DOHH2 (cell line): ENCODE measurements at regions not wholly inside any gene's neighbourhood (a gene's known extent, or its start where the extent isn't known, plus 50 kb on each side); places are given as distances from the start of the nearest gene placed in this dataset.

ENCODE experiments used
- H3F3A ChIP-seq: fragments of 200-600 bp; sonication (generic), shearing (Covaris generic); 2 replicates; pipeline ENCODE4 v1.6.0; 2016; ENCODE audit warnings: antibody characterized with exemption, mild to moderate bottlenecking; ENCODE audit not compliant: control insufficient read depth, insufficient read depth
- H3K27ac ChIP-seq: fragments of 200-600 bp; sonication (generic); 2 replicates; pipeline ENCODE4 v1.5.1; 2014; ENCODE audit warnings: low read depth, mild to moderate bottlenecking, low read length, moderate library complexity
- H3K27me3 ChIP-seq: fragments of 200-600 bp; sonication (generic); 2 replicates; pipeline ENCODE4 v1.6.1; 2014; ENCODE audit warnings: mild to moderate bottlenecking, low read length, mixed read lengths; ENCODE audit not compliant: control insufficient read depth
- H3K36me3 ChIP-seq: fragments of 200-600 bp; sonication (generic); 2 replicates; pipeline ENCODE4 v1.6.1; 2014; ENCODE audit warnings: mild to moderate bottlenecking, low read length, moderate library complexity, mixed read lengths; ENCODE audit not compliant: control insufficient read depth
- H3K4me1 ChIP-seq: fragments of 200-600 bp; sonication (generic); 2 replicates; pipeline ENCODE4 v1.6.1; 2014; ENCODE audit warnings: mild to moderate bottlenecking, low read length, mixed read lengths; ENCODE audit not compliant: control insufficient read depth
- H3K4me2 ChIP-seq: fragments of 200-600 bp; sonication (generic); 2 replicates; pipeline ENCODE4 v1.6.0; 2014; ENCODE audit warnings: mild to moderate bottlenecking, low read length, moderate library complexity
- H3K4me3 ChIP-seq: fragments of 200-600 bp; sonication (generic); 2 replicates; pipeline ENCODE4 v1.5.1; 2014; ENCODE audit warnings: mild to moderate bottlenecking, low read length, mixed read lengths
- H3K79me2 ChIP-seq: fragments of 200-600 bp; sonication (generic); 2 replicates; pipeline ENCODE4 v1.6.1; 2014; ENCODE audit warnings: mild to moderate bottlenecking, low read length, mixed read lengths; ENCODE audit not compliant: control insufficient read depth
- H3K9me2 ChIP-seq: fragments of 200-600 bp; sonication (generic); replicated peaks from 2 replicates; pipeline ENCODE4 v1.6.1; 2014; ENCODE audit warnings: mild to moderate bottlenecking, low read length, mixed read lengths; ENCODE audit not compliant: control insufficient read depth
- H3K9me3 ChIP-seq: fragments of 200-600 bp; sonication (generic); 2 replicates; pipeline ENCODE4 v1.6.1; 2014; ENCODE audit warnings: antibody characterized with exemption, low read length, mixed read lengths; ENCODE audit not compliant: control insufficient read depth, insufficient read depth
- H4K20me1 ChIP-seq: fragments of 200-600 bp; sonication (generic); 2 replicates; pipeline ENCODE4 v1.6.0; 2014; ENCODE audit warnings: low read depth, mild to moderate bottlenecking, antibody characterized with exemption, low read length, moderate library complexity; ENCODE audit not compliant: control insufficient read depth, insufficient read depth
- CTCF ChIP-seq: fragments of 200-600 bp; sonication (generic); IDR thresholded peaks from one replicate; pipeline ENCODE4 v1.5.1; 2014; ENCODE audit warnings: antibody characterized with exemption, mild to moderate bottlenecking, low read depth, low read length; ENCODE audit not compliant: poor library complexity, severe bottlenecking
- EZH2phosphoT487 ChIP-seq: fragments of 200-600 bp; sonication (generic); IDR thresholded peaks from 2 replicates; pipeline ENCODE4 v1.6.1; 2017; ENCODE audit warnings: borderline replicate concordance, mild to moderate bottlenecking, antibody characterized with exemption, low read length, moderate library complexity, mixed read lengths

- Histone ChIP-seq H3K36me3 (no peaks in the 10 kb centered on the region), H3K9me2 (no peaks in the 10 kb centered on the region), H3K4me1 (no peaks in the 10 kb centered on the region), H3K27ac (no peak overlapping the region), H3K4me3 (no peak overlapping the region), H3K4me2 (no peak overlapping the region), H3F3A (no peaks in the 10 kb centered on the region), H4K20me1 (no peaks in the 10 kb centered on the region), H3K9me3 (no peaks in the 10 kb centered on the region), H3K27me3 (no peaks in the 10 kb centered on the region), H3K79me2 (no peaks in the 10 kb centered on the region)
- TF ChIP-seq CTCF (no peak), EZH2phosphoT487 (no peak)
Observed at GRCh38 chr2:117118994-117119393, 695.5 kb upstream of the DDX18 start.

- Histone ChIP-seq H3K27me3 (no peaks in the 10 kb centered on the region), H3K9me3 (no peaks in the 10 kb centered on the region; the same call in 1 of the 2 replicates), H3K4me1 (no peaks in the 10 kb centered on the region), H3K9me2 (no peaks in the 10 kb centered on the region), H4K20me1 (no peaks in the 10 kb centered on the region), H3K4me3 (no peak overlapping the region), H3K4me2 (no peak overlapping the region), H3K79me2 (no peaks in the 10 kb centered on the region), H3K27ac (no peak overlapping the region), H3F3A (no peaks in the 10 kb centered on the region), H3K36me3 (no peaks in the 10 kb centered on the region)
- TF ChIP-seq CTCF (no peak), EZH2phosphoT487 (no peak)
Observed at GRCh38 chr2:117123362-117123761, 691.1 kb upstream of the DDX18 start.

- no peaks in the 10 kb centered on the region for H3K36me3 ChIP-seq
- H3K79me2 ChIP-seq, result no peaks in the 10 kb centered on the region
- no peaks in the 10 kb centered on the region for H3K27me3 ChIP-seq
- no peaks in the 10 kb centered on the region for H4K20me1 ChIP-seq
- no peak overlapping the region for H3K4me2 ChIP-seq
- no peaks in the 10 kb centered on the region for H3K4me1 ChIP-seq
- no peaks in the 10 kb centered on the region; the same call in 1 of the 2 replicates for H3K9me3 ChIP-seq
- no peak for TF ChIP-seq EZH2phosphoT487
- TF ChIP-seq CTCF, result no peak
- no peak overlapping the region for H3K27ac ChIP-seq
- H3F3A ChIP-seq, result no peaks in the 10 kb centered on the region
- no peak overlapping the region for H3K4me3 ChIP-seq
- no peaks in the 10 kb centered on the region for H3K9me2 ChIP-seq
Observed at GRCh38 chr2:117126656-117127055, 687.8 kb upstream of the DDX18 start.

- H3K27me3 ChIP-seq, result no peaks in the 10 kb centered on the region
- no peak for TF ChIP-seq EZH2phosphoT487
- no peak for TF ChIP-seq CTCF
- no peaks in the 10 kb centered on the region; the same call in 1 of the 2 replicates for H3K9me3 ChIP-seq
- no peaks in the 10 kb centered on the region for H3K36me3 ChIP-seq
- H4K20me1 ChIP-seq, result no peaks in the 10 kb centered on the region
- no peak overlapping the region for H3K27ac ChIP-seq
- H3K9me2 ChIP-seq, result no peaks in the 10 kb centered on the region
- no peak overlapping the region for H3K4me3 ChIP-seq
- no peaks in the 10 kb centered on the region for H3K4me1 ChIP-seq
- no peaks in the 10 kb centered on the region for H3F3A ChIP-seq
- no peak overlapping the region for H3K4me2 ChIP-seq
- no peaks in the 10 kb centered on the region for H3K79me2 ChIP-seq
Observed at GRCh38 chr2:117127680-117128079, 686.8 kb upstream of the DDX18 start.
